CD4-positive, alpha-beta memory T cell (primary cell): ENCODE measurements at regions not wholly inside any gene's neighbourhood (a gene's known extent, or its start where the extent isn't known, plus 50 kb on each side); places are given as distances from the start of the nearest gene placed in this dataset.
A peak's percentile ranks its signal among the peaks of the same experiment; 100 is the strongest.

Experiments
- CTCF ChIA-PET: fragments of 350-600 bp; sonication (Branson Sonifier 250); formaldehyde crosslinking; loops from one replicate; lab custom pipeline; 2021; ENCODE audit warnings: inconsistent platforms; ENCODE audit not compliant: partially characterized antibody; lab: Charles Lee
- POLR2A ChIA-PET: fragments of 350-600 bp; sonication (Branson Sonifier 250); formaldehyde crosslinking; loops from one replicate; lab custom pipeline; 2021; ENCODE audit not compliant: partially characterized antibody; lab: Charles Lee
- DNase-seq, 5 donors: peaks; one replicate each; pipeline versions ENCODE4 v3.0.0 to v3.0.0-alpha.2; 2020 to 2022; ENCODE audit warnings: mixed read lengths in 1 of 5
- H3K27ac ChIP-seq: one replicate; pipeline ENCODE4 v1.7.0; 2013; ENCODE audit warnings: low read depth, low read length
- H3K27me3 ChIP-seq: 2 replicates; pipeline ENCODE4 v1.7.0; 2013; ENCODE audit warnings: mild to moderate bottlenecking, low read length, moderate library complexity; ENCODE audit not compliant: insufficient read depth
- H3K36me3 ChIP-seq: 2 replicates; pipeline ENCODE4 v1.7.0; 2013; ENCODE audit warnings: mild to moderate bottlenecking, low read length, moderate library complexity; ENCODE audit not compliant: insufficient read depth
- H3K4me1 ChIP-seq: 2 replicates; pipeline ENCODE4 v1.7.0; 2013; ENCODE audit warnings: mild to moderate bottlenecking, low read length, moderate library complexity; ENCODE audit not compliant: insufficient read depth
- H3K4me3 ChIP-seq, 2 donors: one replicate each; pipeline ENCODE4 v1.7.0; 2013; ENCODE audit warnings: low read length in 2 of 2, mild to moderate bottlenecking in 1 of 2
- H3K9me3 ChIP-seq, 2 donors: one replicate each; pipeline ENCODE4 v1.7.0; 2013; ENCODE audit warnings: low read length in 2 of 2, control low read depth in 1 of 2; ENCODE audit not compliant: control insufficient read depth in 1 of 2
- H3K27ac Mint-ChIP-seq, 7 donors: one replicate each; pipeline ENCODE4 v1.8.0; 2020 to 2021; ENCODE audit warnings: mixed read lengths in 7 of 7, mild to moderate bottlenecking in 6 of 7, inconsistent platforms in 3 of 7, moderate library complexity in 3 of 7
- H3K27me3 Mint-ChIP-seq, 2 donors: one replicate each; pipeline ENCODE4 v1.8.0; 2020 to 2021; ENCODE audit warnings: mixed read lengths in 2 of 2
- H3K36me3 Mint-ChIP-seq, 2 donors: one replicate each; pipeline ENCODE4 v1.8.0; 2020 to 2021; ENCODE audit warnings: mixed read lengths in 2 of 2, inconsistent platforms in 1 of 2, mild to moderate bottlenecking in 1 of 2
- H3K4me1 Mint-ChIP-seq, 4 donors: one replicate each; pipeline ENCODE4 v1.8.0; 2020 to 2021; ENCODE audit warnings: mixed read lengths in 4 of 4, mild to moderate bottlenecking in 1 of 4
- H3K4me3 Mint-ChIP-seq, 8 donors: one replicate each; pipeline ENCODE4 v1.8.0; 2020 to 2021; ENCODE audit warnings: mixed read lengths in 8 of 8, mild to moderate bottlenecking in 7 of 8, moderate library complexity in 6 of 8, inconsistent platforms in 3 of 8
- H3K9me3 Mint-ChIP-seq, 8 donors: one replicate each; pipeline ENCODE4 v1.8.0; 2020 to 2021; ENCODE audit warnings: mixed read lengths in 8 of 8, mild to moderate bottlenecking in 5 of 8, inconsistent platforms in 3 of 8, moderate library complexity in 1 of 8
- intact Hi-C: fragments of 100-400 bp; cut with micrococcal nuclease; formaldehyde crosslinking; loops from one replicate; pipeline ENCODE4 v1.15.1; 2023

- no peak overlapping the region for H3K4me3 ChIP-seq
- intact Hi-C loops = no loop called here
- no peak for DNase-seq
- H3K27me3 Mint-ChIP-seq = peaks cover 0 to 5% of the 10 kb centered on the region in 2 donors
- H3K9me3 Mint-ChIP-seq = peaks cover 0 to 4% (median 0%) of the 10 kb centered on the region in 8 donors
- H3K9me3 ChIP-seq = no peaks in the 10 kb centered on the region
- no peaks in the 10 kb centered on the region for H3K27me3 ChIP-seq
- H3K4me3 Mint-ChIP-seq = no peak overlapping the region
- H3K36me3 Mint-ChIP-seq = no peaks in the 10 kb centered on the region
- POLR2A ChIA-PET = no interaction called here
- H3K4me1 Mint-ChIP-seq = peaks cover 0 to 2% (median 0%) of the 10 kb centered on the region in 4 donors
- no peaks in the 10 kb centered on the region for H3K36me3 ChIP-seq
- CTCF ChIA-PET = interaction anchor here (1.0 kb wide), 1 partner anchor 1785 kb away, joined by 6 read pairs; no protein-coding TSS in a partner anchor
- no peak overlapping the region for H3K27ac ChIP-seq
- no peak overlapping the region for H3K27ac Mint-ChIP-seq
- no peaks in the 10 kb centered on the region for H3K4me1 ChIP-seq
These were observed 1103.1 kb upstream of the TENM3 start for GRCh38 chr4:181140037-181140603.

GRCh38 chr4:181143250-181143854, 1099.8 kb upstream of the TENM3 start:
- no peaks in the 10 kb centered on the region for H3K36me3 ChIP-seq
- peak in 4 of 5 donors; percentile 43 to 49 (median 44) for DNase-seq
- CTCF ChIA-PET = interaction anchor here (0.6 to 3.1 kb wide), 9 partner anchors 8 to 1782 kb away, joined by 3 to 12 read pairs (median 3); no protein-coding TSS in a partner anchor
- H3K9me3 Mint-ChIP-seq = peaks cover 0 to 4% (median 0%) of the 10 kb centered on the region in 8 donors
- intact Hi-C loops = no loop called here
- no peaks in the 10 kb centered on the region for H3K36me3 Mint-ChIP-seq
- no peak overlapping the region for H3K4me3 ChIP-seq
- no peak overlapping the region for H3K27ac ChIP-seq
- no peaks in the 10 kb centered on the region for H3K9me3 ChIP-seq
- no peak overlapping the region for H3K4me3 Mint-ChIP-seq
- H3K27ac Mint-ChIP-seq = no peak overlapping the region
- H3K4me1 Mint-ChIP-seq = peaks cover 0 to 2% (median 0%) of the 10 kb centered on the region in 4 donors
- POLR2A ChIA-PET = no interaction called here
- H3K27me3 Mint-ChIP-seq = peaks cover 0 to 5% of the 10 kb centered on the region in 2 donors
- H3K4me1 ChIP-seq = no peaks in the 10 kb centered on the region
- H3K27me3 ChIP-seq = no peaks in the 10 kb centered on the region

GRCh38 chr4:181146051-181146450, 1097.2 kb upstream of the TENM3 start:
- Histone ChIP-seq H3K27me3 (no peaks in the 10 kb centered on the region), H3K36me3 (no peaks in the 10 kb centered on the region), H3K4me3 (no peak overlapping the region), H3K4me1 (no peaks in the 10 kb centered on the region), H3K9me3 (no peaks in the 10 kb centered on the region), H3K27ac (no peak overlapping the region)
- DNase-seq = no peak
- peaks cover 0 to 3% of the 10 kb centered on the region in 2 donors for H3K27me3 Mint-ChIP-seq
- no peak overlapping the region for H3K27ac Mint-ChIP-seq
- no peaks in the 10 kb centered on the region for H3K9me3 Mint-ChIP-seq
- CTCF ChIA-PET = interaction anchor here (1.0 to 2.0 kb wide), 2 partner anchors 13 to 1779 kb away, joined by 4 to 6 read pairs; no protein-coding TSS in a partner anchor
- intact Hi-C loops = no loop called here
- H3K36me3 Mint-ChIP-seq = no peaks in the 10 kb centered on the region
- POLR2A ChIA-PET = no interaction called here
- H3K4me3 Mint-ChIP-seq = no peak overlapping the region
- H3K4me1 Mint-ChIP-seq = peaks cover 0 to 2% (median 0%) of the 10 kb centered on the region in 4 donors

GRCh38 chr4:181147416-181147951, 1095.7 kb upstream of the TENM3 start:
- H3K27ac Mint-ChIP-seq = peak overlapping the region in 1 of 7 donors; percentile 23
- peaks cover 0 to 2% of the 10 kb centered on the region in 2 donors for H3K27me3 Mint-ChIP-seq
- no peak overlapping the region for H3K27ac ChIP-seq
- H3K9me3 Mint-ChIP-seq = no peaks in the 10 kb centered on the region
- no peak overlapping the region for H3K4me3 ChIP-seq
- H3K36me3 ChIP-seq = no peaks in the 10 kb centered on the region
- DNase-seq = no peak
- POLR2A ChIA-PET = no interaction called here
- H3K4me3 Mint-ChIP-seq = no peak overlapping the region
- no peaks in the 10 kb centered on the region for H3K36me3 Mint-ChIP-seq
- H3K27me3 ChIP-seq = no peaks in the 10 kb centered on the region
- intact Hi-C loops = no loop called here
- no peaks in the 10 kb centered on the region for H3K4me1 ChIP-seq
- CTCF ChIA-PET = no interaction called here
- H3K9me3 ChIP-seq = no peaks in the 10 kb centered on the region
- peaks cover 0 to 2% (median 0%) of the 10 kb centered on the region in 4 donors for H3K4me1 Mint-ChIP-seq

- Mint-ChIP-seq H3K4me1 (no peaks in the 10 kb centered on the region), H3K27me3 (no peaks in the 10 kb centered on the region)
These were observed 1094.7 kb upstream of the TENM3 start for GRCh38 chr4:181148470-181148869.

GRCh38 chr4:181150191-181150590, 1093.0 kb upstream of the TENM3 start:
- ChIA-PET POLR2A (no interaction called here), CTCF (no interaction called here)
- Mint-ChIP-seq H3K36me3 (no peaks in the 10 kb centered on the region), H3K27ac (no peak overlapping the region), H3K4me3 (no peak overlapping the region), H3K9me3 (peaks cover 0 to 3% (median 0%) of the 10 kb centered on the region in 8 donors), H3K4me1 (no peaks in the 10 kb centered on the region), H3K27me3 (peaks cover 0 to 2% of the 10 kb centered on the region in 2 donors)
- no peaks in the 10 kb centered on the region for H3K36me3 ChIP-seq
- no peaks in the 10 kb centered on the region for H3K4me1 ChIP-seq
- intact Hi-C loops = no loop called here
- H3K27ac ChIP-seq = no peak overlapping the region
- no peak for DNase-seq
- no peaks in the 10 kb centered on the region for H3K27me3 ChIP-seq
- no peaks in the 10 kb centered on the region for H3K9me3 ChIP-seq
- no peak overlapping the region for H3K4me3 ChIP-seq

More at GRCh38 chr4:181148470-181148869, 1094.7 kb upstream of the TENM3 start:
- Histone ChIP-seq H3K4me3 (no peak overlapping the region), H3K4me1 (no peaks in the 10 kb centered on the region), H3K27me3 (no peaks in the 10 kb centered on the region), H3K9me3 (no peaks in the 10 kb centered on the region), H3K36me3 (no peaks in the 10 kb centered on the region), H3K27ac (no peak overlapping the region)
- intact Hi-C loops = no loop called here
- H3K36me3 Mint-ChIP-seq = no peaks in the 10 kb centered on the region
- POLR2A ChIA-PET = no interaction called here
- no peak overlapping the region for H3K27ac Mint-ChIP-seq
- H3K4me3 Mint-ChIP-seq = no peak overlapping the region
- CTCF ChIA-PET = no interaction called here
- no peaks in the 10 kb centered on the region for H3K9me3 Mint-ChIP-seq
- DNase-seq = no peak

- H3K27ac Mint-ChIP-seq = no peak overlapping the region
These were observed 1091.3 kb upstream of the TENM3 start for GRCh38 chr4:181151856-181152255.

More at GRCh38 chr4:181151856-181152255, 1091.3 kb upstream of the TENM3 start:
- intact Hi-C loops = no loop called here
- ChIA-PET CTCF (interaction anchor here (1.2 kb wide), 1 partner anchor 9 kb away, joined by 4 read pairs; no protein-coding TSS in a partner anchor), POLR2A (no interaction called here)
- Mint-ChIP-seq H3K4me3 (no peak overlapping the region), H3K9me3 (peaks cover 0 to 3% (median 0%) of the 10 kb centered on the region in 8 donors), H3K27me3 (peaks cover 0 to 2% of the 10 kb centered on the region in 2 donors), H3K4me1 (no peaks in the 10 kb centered on the region), H3K36me3 (no peaks in the 10 kb centered on the region)
- Histone ChIP-seq H3K9me3 (no peaks in the 10 kb centered on the region), H3K36me3 (no peaks in the 10 kb centered on the region), H3K27ac (no peak overlapping the region), H3K4me1 (no peaks in the 10 kb centered on the region), H3K27me3 (no peaks in the 10 kb centered on the region), H3K4me3 (no peak overlapping the region)
- DNase-seq = no peak
